DOHH2 (cell line): ENCODE measurements at regions not wholly inside any gene's neighbourhood (a gene's known extent, or its start where the extent isn't known, plus 50 kb on each side); places are given as distances from the start of the nearest gene placed in this dataset.

Experiments
- H3F3A ChIP-seq: fragments of 200-600 bp; sonication (generic), shearing (Covaris generic); 2 replicates; pipeline ENCODE4 v1.6.0; 2016; ENCODE audit warnings: antibody characterized with exemption, mild to moderate bottlenecking; ENCODE audit not compliant: control insufficient read depth, insufficient read depth
- H3K27ac ChIP-seq: fragments of 200-600 bp; sonication (generic); 2 replicates; pipeline ENCODE4 v1.5.1; 2014; ENCODE audit warnings: low read depth, mild to moderate bottlenecking, low read length, moderate library complexity
- H3K27me3 ChIP-seq: fragments of 200-600 bp; sonication (generic); 2 replicates; pipeline ENCODE4 v1.6.1; 2014; ENCODE audit warnings: mild to moderate bottlenecking, low read length, mixed read lengths; ENCODE audit not compliant: control insufficient read depth
- H3K36me3 ChIP-seq: fragments of 200-600 bp; sonication (generic); 2 replicates; pipeline ENCODE4 v1.6.1; 2014; ENCODE audit warnings: mild to moderate bottlenecking, low read length, moderate library complexity, mixed read lengths; ENCODE audit not compliant: control insufficient read depth
- H3K4me1 ChIP-seq: fragments of 200-600 bp; sonication (generic); 2 replicates; pipeline ENCODE4 v1.6.1; 2014; ENCODE audit warnings: mild to moderate bottlenecking, low read length, mixed read lengths; ENCODE audit not compliant: control insufficient read depth
- H3K4me2 ChIP-seq: fragments of 200-600 bp; sonication (generic); 2 replicates; pipeline ENCODE4 v1.6.0; 2014; ENCODE audit warnings: mild to moderate bottlenecking, low read length, moderate library complexity
- H3K4me3 ChIP-seq: fragments of 200-600 bp; sonication (generic); 2 replicates; pipeline ENCODE4 v1.5.1; 2014; ENCODE audit warnings: mild to moderate bottlenecking, low read length, mixed read lengths
- H3K79me2 ChIP-seq: fragments of 200-600 bp; sonication (generic); 2 replicates; pipeline ENCODE4 v1.6.1; 2014; ENCODE audit warnings: mild to moderate bottlenecking, low read length, mixed read lengths; ENCODE audit not compliant: control insufficient read depth
- H3K9me2 ChIP-seq: fragments of 200-600 bp; sonication (generic); replicated peaks from 2 replicates; pipeline ENCODE4 v1.6.1; 2014; ENCODE audit warnings: mild to moderate bottlenecking, low read length, mixed read lengths; ENCODE audit not compliant: control insufficient read depth
- H3K9me3 ChIP-seq: fragments of 200-600 bp; sonication (generic); 2 replicates; pipeline ENCODE4 v1.6.1; 2014; ENCODE audit warnings: antibody characterized with exemption, low read length, mixed read lengths; ENCODE audit not compliant: control insufficient read depth, insufficient read depth
- H4K20me1 ChIP-seq: fragments of 200-600 bp; sonication (generic); 2 replicates; pipeline ENCODE4 v1.6.0; 2014; ENCODE audit warnings: low read depth, mild to moderate bottlenecking, antibody characterized with exemption, low read length, moderate library complexity; ENCODE audit not compliant: control insufficient read depth, insufficient read depth
- CTCF ChIP-seq: fragments of 200-600 bp; sonication (generic); IDR thresholded peaks from one replicate; pipeline ENCODE4 v1.5.1; 2014; ENCODE audit warnings: antibody characterized with exemption, mild to moderate bottlenecking, low read depth, low read length; ENCODE audit not compliant: poor library complexity, severe bottlenecking
- EZH2phosphoT487 ChIP-seq: fragments of 200-600 bp; sonication (generic); IDR thresholded peaks from 2 replicates; pipeline ENCODE4 v1.6.1; 2017; ENCODE audit warnings: borderline replicate concordance, mild to moderate bottlenecking, antibody characterized with exemption, low read length, moderate library complexity, mixed read lengths

- no peaks in the 10 kb centered on the region for H3K9me2 ChIP-seq
- no peaks in the 10 kb centered on the region for H4K20me1 ChIP-seq
- H3K79me2 ChIP-seq: no peaks in the 10 kb centered on the region
- H3K4me1 ChIP-seq: no peaks in the 10 kb centered on the region
- no peaks in the 10 kb centered on the region for H3F3A ChIP-seq
- no peak overlapping the region for H3K4me2 ChIP-seq
- no peaks in the 10 kb centered on the region for H3K36me3 ChIP-seq
- no peaks in the 10 kb centered on the region for H3K9me3 ChIP-seq
- no peak for TF ChIP-seq CTCF
- H3K27ac ChIP-seq: no peak overlapping the region
- no peaks in the 10 kb centered on the region for H3K27me3 ChIP-seq
- H3K4me3 ChIP-seq: no peak overlapping the region
Measured at GRCh38 chr5:74205767-74206578, 434.6 kb downstream of the ENC1 start.

- H4K20me1 ChIP-seq: no peaks in the 10 kb centered on the region
- H3K9me3 ChIP-seq: no peaks in the 10 kb centered on the region
- no peak overlapping the region for H3K27ac ChIP-seq
- H3K4me1 ChIP-seq: no peaks in the 10 kb centered on the region
- H3K36me3 ChIP-seq: no peaks in the 10 kb centered on the region
- no peak overlapping the region for H3K4me2 ChIP-seq
- H3F3A ChIP-seq: no peaks in the 10 kb centered on the region
- H3K9me2 ChIP-seq: no peaks in the 10 kb centered on the region
- H3K4me3 ChIP-seq: no peak overlapping the region
- H3K27me3 ChIP-seq: 0 out of 2 replicates have a peak, but pooled peaks cover 3% of the 10 kb centered on the region
- no peaks in the 10 kb centered on the region for H3K79me2 ChIP-seq
- TF ChIP-seq EZH2phosphoT487: no peak
- TF ChIP-seq CTCF: no peak
Measured at GRCh38 chr5:74201334-74202081, 439.0 kb downstream of the ENC1 start.

- Histone ChIP-seq H3K27ac (no peak overlapping the region), H3K4me2 (no peak overlapping the region), H3F3A (no peaks in the 10 kb centered on the region), H3K79me2 (no peaks in the 10 kb centered on the region), H3K4me1 (no peaks in the 10 kb centered on the region), H4K20me1 (no peaks in the 10 kb centered on the region), H3K9me2 (no peaks in the 10 kb centered on the region), H3K9me3 (no peaks in the 10 kb centered on the region), H3K4me3 (no peak overlapping the region), H3K36me3 (no peaks in the 10 kb centered on the region), H3K27me3 (0 out of 2 replicates have a peak, but pooled peaks cover 3% of the 10 kb centered on the region)
- no peak for TF ChIP-seq CTCF
- no peak for TF ChIP-seq EZH2phosphoT487
Measured at GRCh38 chr5:74200560-74200959, 440.0 kb downstream of the ENC1 start.
